B cell (primary cell): ENCODE measurements at regions not wholly inside any gene's neighbourhood (a gene's known extent, or its start where the extent isn't known, plus 50 kb on each side); places are given as distances from the start of the nearest gene placed in this dataset.
A peak's percentile ranks its signal among the peaks of the same experiment; 100 is the strongest.
"Not testable (repeated sequence)": the region's sequence is repeated elsewhere in the genome, so short reads cannot be mapped to it uniquely, and the experiment has no call there.

ENCODE experiments used
- ATAC-seq: fragments of 200-7000 bp; cut with Tn5 transposase; one replicate; pipeline ENCODE4 v1.10.0; 2021; ENCODE audit warnings: low read depth, mild to moderate bottlenecking, moderate number of reproducible peaks, moderate library complexity
- CTCF ChIA-PET: fragments of 350-600 bp; sonication (Branson Sonifier 250); formaldehyde crosslinking; loops from one replicate; lab custom pipeline; 2021; ENCODE audit warnings: antibody characterized with exemption, inconsistent platforms; lab: Charles Lee
- POLR2A ChIA-PET: fragments of 350-600 bp; sonication (Branson Sonifier 250); formaldehyde crosslinking; loops from one replicate; lab custom pipeline; 2021; ENCODE audit warnings: antibody characterized with exemption; lab: Charles Lee
- DNase-seq: peaks from one replicate; pipeline ENCODE4 v3.0.0; 2013
- H2AFZ ChIP-seq: 2 replicates; pipeline ENCODE4 v1.6.1; 2012; ENCODE audit warnings: mild to moderate bottlenecking, low read depth, low read length; ENCODE audit not compliant: insufficient read depth, poor library complexity, severe bottlenecking
- H3K27ac ChIP-seq, 2 donors: 1 replicate in 1 of 2; 2 replicates in 1 of 2; pipeline ENCODE4 v1.5.1; 2012 to 2013; ENCODE audit warnings: low read length in 2 of 2, mild to moderate bottlenecking in 2 of 2, moderate library complexity in 1 of 2
- H3K27me3 ChIP-seq, 4 experiments: fragments of 200-600 bp in 1 of 4; sonication (generic) in 1 of 4; replicated peaks in 1 of 4; 1 replicate in 2 of 4; 2 replicates in 2 of 4; pipeline versions ENCODE4 v1.6.1 to v1.7.0; 2013 to 2016; ENCODE audit warnings: low read length in 3 of 4, mild to moderate bottlenecking in 2 of 4, mixed read lengths in 1 of 4, moderate library complexity in 1 of 4; ENCODE audit not compliant: insufficient read depth in 4 of 4, control insufficient read depth in 3 of 4; ENCODE audit errors: control extremely low read depth in 1 of 4
- H3K36me3 ChIP-seq, 2 experiments: replicated peaks in 1 of 2; 1 replicate in 1 of 2; 2 replicates in 1 of 2; pipeline versions ENCODE4 v1.6.1 to v1.7.1; 2013; ENCODE audit warnings: low read length in 1 of 2; ENCODE audit not compliant: insufficient read depth in 2 of 2, control insufficient read depth in 1 of 2; ENCODE audit errors: control extremely low read depth in 1 of 2, extremely low read depth in 1 of 2
- H3K4me1 ChIP-seq, 2 donors: fragments of 200-600 bp in 1 of 2; sonication (generic) in 1 of 2; 1 replicate in 1 of 2; 2 replicates in 1 of 2; pipeline versions ENCODE4 v1.5.1 to v1.6.1; 2013 to 2017; ENCODE audit warnings: low read length in 2 of 2; ENCODE audit not compliant: control insufficient read depth in 2 of 2, insufficient read depth in 2 of 2
- H3K4me2 ChIP-seq: replicated peaks from 2 replicates; pipeline ENCODE3; 2012; ENCODE audit warnings: mild to moderate bottlenecking, low read depth, low read length; ENCODE audit not compliant: poor library complexity, severe bottlenecking
- H3K4me3 ChIP-seq, 5 experiments: fragments of 200-600 bp in 1 of 5; sonication (generic) in 1 of 5; 1 replicate in 3 of 5; 2 replicates in 2 of 5; pipeline versions ENCODE4 v1.5.1 to v1.7.0; 2011 to 2016; ENCODE audit warnings: low read length in 4 of 5, mild to moderate bottlenecking in 4 of 5, low read depth in 2 of 5, control low read depth in 1 of 5, moderate library complexity in 1 of 5; ENCODE audit not compliant: insufficient read depth in 1 of 5; ENCODE audit errors: control extremely low read depth in 1 of 5, extremely low read depth in 1 of 5
- H3K79me2 ChIP-seq: fragments of 200-600 bp; sonication (generic); one replicate; pipeline ENCODE4 v1.6.0; 2016; ENCODE audit warnings: low read length; ENCODE audit not compliant: control insufficient read depth, insufficient read depth
- H3K9ac ChIP-seq: fragments of 200-600 bp; sonication (generic); 2 replicates; pipeline ENCODE4 v1.6.1; 2017; ENCODE audit warnings: mild to moderate bottlenecking, low read length, moderate library complexity
- H3K9me3 ChIP-seq, 3 donors: one replicate each; pipeline versions ENCODE4 v1.6.1 to v1.7.1; 2013; ENCODE audit warnings: low read length in 2 of 3; ENCODE audit not compliant: control insufficient read depth in 2 of 3, insufficient read depth in 1 of 3; ENCODE audit errors: control extremely low read depth in 1 of 3
- H4K20me1 ChIP-seq: 2 replicates; pipeline ENCODE4 v1.6.0; 2012; ENCODE audit warnings: mild to moderate bottlenecking, low read length; ENCODE audit not compliant: insufficient read depth, control insufficient read depth, poor library complexity, severe bottlenecking
- H3K27ac Mint-ChIP-seq: one replicate; pipeline ENCODE4 v1.8.0; 2021; ENCODE audit warnings: mixed read lengths
- H3K27me3 Mint-ChIP-seq: one replicate; pipeline ENCODE4 v1.8.0; 2021; ENCODE audit warnings: mixed read lengths
- H3K4me1 Mint-ChIP-seq: one replicate; pipeline ENCODE4 v1.8.0; 2021; ENCODE audit warnings: mixed read lengths
- H3K4me3 Mint-ChIP-seq: one replicate; pipeline ENCODE4 v1.8.0; 2021; ENCODE audit warnings: mixed read lengths
- H3K9me3 Mint-ChIP-seq: one replicate; pipeline ENCODE4 v1.8.0; 2022; ENCODE audit warnings: mixed read lengths; ENCODE audit not compliant: insufficient read depth
- WGBS: methylation state at CpG from one replicate; pipeline ENCODE4 v1.1.5; 2013; ENCODE audit warnings: missing lambda C conversion rate; ENCODE audit not compliant: insufficient coverage; 5-methylcytosine and 5-hydroxymethylcytosine counted together
- intact Hi-C: fragments of 100-400 bp; cut with micrococcal nuclease; formaldehyde crosslinking; loops from one replicate; pipeline ENCODE4 v1.10.0; 2022

- intact Hi-C loops, CTCF ChIA-PET, H3K27me3 Mint-ChIP-seq, H3K27ac Mint-ChIP-seq, H3K36me3 ChIP-seq, H3K4me2 ChIP-seq, H3K79me2 ChIP-seq, ATAC-seq, H3K27me3 ChIP-seq, POLR2A ChIA-PET, H3K4me1 Mint-ChIP-seq, H3K9me3 ChIP-seq, H3K4me3 Mint-ChIP-seq, H4K20me1 ChIP-seq, DNase-seq, H2AFZ ChIP-seq, H3K9me3 Mint-ChIP-seq, H3K9ac ChIP-seq, H3K27ac ChIP-seq, H3K4me3 ChIP-seq: not testable (repeated sequence)
- peaks cover 4 to 31% of the 10 kb centered on the region in 2 donors for H3K4me1 ChIP-seq
- no CpG with 5 or more reads among the region's 10 CpGs for WGBS
Observed at GRCh38 chr21:5113092-5113491, 5408.3 kb upstream of the TPTE start.

- H3K9me3 Mint-ChIP-seq, ATAC-seq: not testable (repeated sequence)
Observed at GRCh38 chr21:5114468-5114867, 5406.9 kb upstream of the TPTE start.

GRCh38 chr21:5114893-5115645 lies 5406.3 kb upstream of the TPTE start:
- POLR2A ChIA-PET = not testable (repeated sequence)
- ATAC-seq = peak; percentile 0

More at GRCh38 chr21:5114468-5114867, 5406.9 kb upstream of the TPTE start:
- H4K20me1 ChIP-seq, H3K4me2 ChIP-seq, POLR2A ChIA-PET, H3K79me2 ChIP-seq, H3K9ac ChIP-seq, DNase-seq, H3K36me3 ChIP-seq, CTCF ChIA-PET, H3K9me3 ChIP-seq, intact Hi-C loops, H2AFZ ChIP-seq, H3K27me3 Mint-ChIP-seq, H3K4me1 Mint-ChIP-seq, H3K4me3 ChIP-seq, H3K27ac Mint-ChIP-seq, H3K27me3 ChIP-seq, H3K4me3 Mint-ChIP-seq, H3K27ac ChIP-seq: not testable (repeated sequence)
- peaks cover 8 to 31% of the 10 kb centered on the region in 2 donors for H3K4me1 ChIP-seq
- WGBS = no CpG with 5 or more reads among the region's 8 CpGs

GRCh38 chr21:5115646-5116343 lies 5405.6 kb upstream of the TPTE start:
- H3K36me3 ChIP-seq, H3K4me2 ChIP-seq, H3K4me3 ChIP-seq, H3K4me1 Mint-ChIP-seq, H2AFZ ChIP-seq, H3K9ac ChIP-seq, H3K27me3 ChIP-seq, intact Hi-C loops, H3K79me2 ChIP-seq, H3K9me3 Mint-ChIP-seq, POLR2A ChIA-PET, CTCF ChIA-PET, H3K9me3 ChIP-seq, H3K27me3 Mint-ChIP-seq, H3K4me3 Mint-ChIP-seq, H4K20me1 ChIP-seq: not testable (repeated sequence)
- DNase-seq = peak; percentile 69
- 16% methylated on average over 7 of the region's 24 CpGs for WGBS
- H3K27ac Mint-ChIP-seq = peak overlapping the region; percentile 81
- ATAC-seq = peak; percentile 42
- peak overlapping the region; percentile 81 to 85 for H3K27ac ChIP-seq
- H3K4me1 ChIP-seq = peaks cover 8 to 31% of the 10 kb centered on the region in 2 donors

More at GRCh38 chr21:5114893-5115645, 5406.3 kb upstream of the TPTE start:
- H4K20me1 ChIP-seq, H3K36me3 ChIP-seq, H3K9me3 ChIP-seq, H3K79me2 ChIP-seq, H2AFZ ChIP-seq, H3K4me2 ChIP-seq, H3K27me3 Mint-ChIP-seq, H3K4me3 ChIP-seq, H3K4me1 Mint-ChIP-seq, H3K9me3 Mint-ChIP-seq, CTCF ChIA-PET, H3K9ac ChIP-seq, H3K4me3 Mint-ChIP-seq, intact Hi-C loops, H3K27me3 ChIP-seq: not testable (repeated sequence)
- peak overlapping the region; percentile 67 for H3K27ac Mint-ChIP-seq
- peak overlapping the region; percentile 81 to 85 for H3K27ac ChIP-seq
- WGBS = no CpG with 5 or more reads among the region's 24 CpGs
- DNase-seq = peak; percentile 20
- H3K4me1 ChIP-seq = peaks cover 8 to 31% of the 10 kb centered on the region in 2 donors
